IMR-90 (cell line): ENCODE measurements at regions not wholly inside any gene's neighbourhood (a gene's known extent, or its start where the extent isn't known, plus 50 kb on each side); places are given as distances from the start of the nearest gene placed in this dataset.

Source experiments
- ATAC-seq: fragments of 200-7000 bp; cut with Tn5 transposase; 2 replicates; pipeline ENCODE4 v1.9.1; 2020; ENCODE audit warnings: low read depth, mild to moderate bottlenecking, moderate library complexity
- BruUV-seq: library from RNA; stranded (reverse); fragments of 400-500 nt; replicated peaks from 2 replicates; lab custom pipeline; 2021; lab: Mats Ljungman, UMichigan
- CTCF ChIA-PET: fragments of 300-600 bp; formaldehyde crosslinking; extraction: SDS; loops from one replicate; lab custom pipeline; 2021; ENCODE audit warnings: antibody characterized with exemption; lab: Yijun Ruan, JAX
- POLR2A ChIA-PET: fragments of 300-600 bp; sonication (Branson Sonifier 250); formaldehyde crosslinking; loops from one replicate; lab custom pipeline; 2022; ENCODE audit warnings: antibody characterized with exemption; ENCODE audit not compliant: unreplicated experiment; lab: Charles Lee
- DNase-seq: peaks from one replicate; pipeline ENCODE4 v3.0.0; 2013
- H2AFZ ChIP-seq: replicated peaks from 2 replicates; pipeline ENCODE3; 2013; ENCODE audit warnings: low read length, mild to moderate bottlenecking; ENCODE audit not compliant: poor library complexity
- H2AK5ac ChIP-seq: 2 replicates; pipeline ENCODE4 v1.6.1; 2013; ENCODE audit warnings: low read depth, low read length, inconsistent platforms
- H2AK9ac ChIP-seq: replicated peaks from 2 replicates; pipeline ENCODE3; 2013; ENCODE audit warnings: mild to moderate bottlenecking, low read depth, low read length, moderate library complexity; ENCODE audit not compliant: poor library complexity
- H2BK120ac ChIP-seq: 2 replicates; pipeline ENCODE4 v1.6.1; 2013; ENCODE audit warnings: low read depth, low read length, inconsistent platforms
- H2BK15ac ChIP-seq: 3 replicates; pipeline ENCODE4 v1.6.1; 2013; ENCODE audit warnings: low read depth, low read length, inconsistent platforms
- H2BK20ac ChIP-seq: 2 replicates; pipeline ENCODE4 v1.6.1; 2013; ENCODE audit warnings: low read depth, mild to moderate bottlenecking, inconsistent platforms, low read length, moderate library complexity
- H2BK5ac ChIP-seq: 2 replicates; pipeline ENCODE4 v1.6.1; 2013; ENCODE audit warnings: mild to moderate bottlenecking, low read depth, low read length, inconsistent platforms; ENCODE audit not compliant: poor library complexity, severe bottlenecking
- H3K14ac ChIP-seq: replicated peaks from 2 replicates; pipeline ENCODE4 v1.6.1; 2013; ENCODE audit warnings: low read depth, low read length, inconsistent platforms
- H3K18ac ChIP-seq: 2 replicates; pipeline ENCODE4 v1.6.1; 2013; ENCODE audit warnings: low read depth, low read length, control low read depth
- H3K23ac ChIP-seq: 2 replicates; pipeline ENCODE4 v1.6.1; 2013; ENCODE audit warnings: low read depth, low read length, inconsistent platforms
- H3K27ac ChIP-seq: 2 replicates; pipeline ENCODE4 v1.5.1; 2013; ENCODE audit warnings: mild to moderate bottlenecking, control low read depth, low read length; ENCODE audit not compliant: insufficient read depth
- H3K27me3 ChIP-seq: 2 replicates; pipeline ENCODE4 v1.6.1; 2013; ENCODE audit warnings: low read length; ENCODE audit not compliant: control insufficient read depth, insufficient read depth
- H3K36me3 ChIP-seq: 2 replicates; pipeline ENCODE4 v1.6.1; 2013; ENCODE audit warnings: low read length, mixed read lengths; ENCODE audit not compliant: control insufficient read depth, insufficient read depth
- H3K4ac ChIP-seq: 2 replicates; pipeline ENCODE4 v1.6.1; 2013; ENCODE audit warnings: low read depth, low read length, inconsistent platforms
- H3K4me1 ChIP-seq: 2 replicates; pipeline ENCODE4 v1.6.1; 2013; ENCODE audit warnings: low read length, mixed read lengths; ENCODE audit not compliant: control insufficient read depth, insufficient read depth
- H3K4me2 ChIP-seq: 2 replicates; pipeline ENCODE4 v1.6.1; 2013; ENCODE audit warnings: low read depth, mild to moderate bottlenecking, control low read depth, low read length, moderate library complexity
- H3K4me3 ChIP-seq: 2 replicates; pipeline ENCODE4 v1.5.1; 2013; ENCODE audit warnings: low read depth, mild to moderate bottlenecking, control low read depth, low read length, moderate library complexity; ENCODE audit not compliant: insufficient read depth
- H3K56ac ChIP-seq: 2 replicates; pipeline ENCODE4 v1.6.1; 2013; ENCODE audit warnings: low read length, inconsistent platforms; ENCODE audit not compliant: insufficient read depth; ENCODE audit errors: extremely low read depth
- H3K79me1 ChIP-seq, 2 experiments: 2 replicates each; pipeline ENCODE4 v1.6.1; 2013; ENCODE audit warnings: low read length in 2 of 2, inconsistent platforms in 1 of 2, low read depth in 1 of 2
- H3K9ac ChIP-seq: 2 replicates; pipeline ENCODE4 v1.6.1; 2013; ENCODE audit warnings: low read depth, low read length, control low read depth
- H3K9me1 ChIP-seq: 2 replicates; pipeline ENCODE4 v1.6.1; 2013; ENCODE audit warnings: low read length, inconsistent platforms; ENCODE audit not compliant: insufficient read depth
- H3K9me3 ChIP-seq: 2 replicates; pipeline ENCODE4 v1.6.1; 2013; ENCODE audit warnings: low read length; ENCODE audit not compliant: control insufficient read depth, insufficient read depth
- H4K20me1 ChIP-seq: 2 replicates; pipeline ENCODE4 v1.6.1; 2013; ENCODE audit warnings: low read length, inconsistent platforms; ENCODE audit not compliant: insufficient read depth
- H4K5ac ChIP-seq: 2 replicates; pipeline ENCODE4 v1.6.1; 2013; ENCODE audit warnings: mild to moderate bottlenecking, low read depth, low read length, control low read depth
- H4K8ac ChIP-seq, 2 experiments: 2 replicates each; pipeline ENCODE4 v1.6.1; 2013; ENCODE audit warnings: low read depth in 2 of 2, low read length in 2 of 2, control low read depth in 1 of 2, inconsistent platforms in 1 of 2
- H4K91ac ChIP-seq: 2 replicates; pipeline ENCODE4 v1.6.1; 2013; ENCODE audit warnings: low read depth, low read length, inconsistent platforms; ENCODE audit not compliant: insufficient read depth
- BHLHE40 ChIP-seq: fragments of 150-350 bp; IDR thresholded peaks from 2 replicates; pipeline ENCODE4 v1.6.1; 2016; ENCODE audit warnings: mild to moderate bottlenecking, low read depth, low read length
- CEBPB ChIP-seq: IDR thresholded peaks from 2 replicates; pipeline ENCODE4 v1.6.1; 2012; ENCODE audit warnings: low read depth, low read length, improper control_type of control experiment
- CHD1 ChIP-seq: IDR thresholded peaks from 2 replicates; pipeline ENCODE4 v1.6.1; 2012; ENCODE audit warnings: low read depth, low read length, improper control_type of control experiment
- CTCF ChIP-seq: conservative IDR thresholded peaks from 2 replicates; pipeline ENCODE4 v1.5.1; 2012; ENCODE audit warnings: mild to moderate bottlenecking, low read depth, low read length, improper control_type of control experiment
- ELK1 ChIP-seq: fragments of 150-350 bp; IDR thresholded peaks from 2 replicates; pipeline ENCODE4 v1.6.1; 2016; ENCODE audit warnings: low read depth, mild to moderate bottlenecking, low read length, moderate library complexity, borderline replicate concordance
- MAFK ChIP-seq: IDR thresholded peaks from 2 replicates; pipeline ENCODE4 v1.6.1; 2012; ENCODE audit warnings: low read depth, low read length, improper control_type of control experiment
- NFE2L2 ChIP-seq: fragments of 150-350 bp; IDR thresholded peaks from 2 replicates; pipeline ENCODE4 v1.6.1; 2016; ENCODE audit warnings: low read depth, mild to moderate bottlenecking, low read length
- POLR2A ChIP-seq: IDR thresholded peaks from 2 replicates; pipeline ENCODE4 v1.6.1; 2012; ENCODE audit warnings: mild to moderate bottlenecking, low read depth, low read length
- RFX5 ChIP-seq: IDR thresholded peaks from 2 replicates; pipeline ENCODE4 v1.8.0; 2012; ENCODE audit warnings: low read depth, mild to moderate bottlenecking, low read length, moderate library complexity
- SMC3 ChIP-seq: fragments of 150-350 bp; IDR thresholded peaks from 2 replicates; pipeline ENCODE4 v1.6.1; 2016; ENCODE audit warnings: low read depth, mild to moderate bottlenecking, antibody characterized with exemption, low read length, moderate library complexity
- USF2 ChIP-seq: fragments of 150-350 bp; IDR thresholded peaks from 2 replicates; pipeline ENCODE4 v1.6.1; 2017; ENCODE audit warnings: mild to moderate bottlenecking, antibody characterized with exemption, low read length, low read depth
- WGBS, 2 experiments: methylation state at CpG; one replicate each; pipeline versions ENCODE4 v1.1.5 to v1.1.7; 2013; ENCODE audit warnings: missing lambda C conversion rate in 2 of 2; ENCODE audit not compliant: insufficient read length in 1 of 2; ENCODE audit errors: extremely low coverage in 2 of 2; 5-methylcytosine and 5-hydroxymethylcytosine counted together
- dilution Hi-C: fragments of 300-500 bp; cut with HindIII; formaldehyde crosslinking; loops from one replicate; pipeline ENCODE4 v1.14.3; 2018; ENCODE audit warnings: low sequenced_read_pairs; ENCODE audit not compliant: unreplicated experiment
- in situ Hi-C: fragments of 300-500 bp; cut with MboI; formaldehyde crosslinking; loops from 3 replicates; pipeline ENCODE4 v1.14.3; 2019; ENCODE audit warnings: low sequenced_read_pairs, inconsistent platforms, mixed read lengths
- intact Hi-C: fragments of 100-400 bp; cut with micrococcal nuclease; formaldehyde crosslinking; loops from 2 replicates; pipeline ENCODE4 v1.10.0; 2022

- H3K36me3 ChIP-seq = no peaks in the 10 kb centered on the region
- H2BK20ac ChIP-seq = no peak overlapping the region
- H3K27me3 ChIP-seq = no peaks in the 10 kb centered on the region
- no peak overlapping the region for H2BK15ac ChIP-seq
- no peak overlapping the region for H3K56ac ChIP-seq
- no peaks in the 10 kb centered on the region for H3K9me3 ChIP-seq
- no peak overlapping the region for H3K4ac ChIP-seq
- no peak overlapping the region for H3K9ac ChIP-seq
- H3K4me1 ChIP-seq = no peaks in the 10 kb centered on the region
- no peak overlapping the region for H2AK5ac ChIP-seq
- H4K91ac ChIP-seq = no peak overlapping the region
- no TSS peak for BruUV-seq
- no peak overlapping the region for H2AK9ac ChIP-seq
- H4K8ac ChIP-seq = no peak overlapping the region
- H4K5ac ChIP-seq = no peak overlapping the region
- intact Hi-C loops (no loop called here), in situ Hi-C loops (no loop called here), dilution Hi-C loops (no loop called here)
- POLR2A ChIA-PET = no interaction called here
- no peak overlapping the region for H3K27ac ChIP-seq
- no peak for DNase-seq
- no peak overlapping the region for H2AFZ ChIP-seq
- no peak overlapping the region for H3K4me2 ChIP-seq
- TF ChIP-seq NFE2L2 (no peak), CTCF (no peak), SMC3 (no peak), USF2 (no peak), CHD1 (no peak), RFX5 (no peak), BHLHE40 (no peak), POLR2A (no peak), CEBPB (no peak), MAFK (no peak), ELK1 (no peak)
- no CpG with 5 or more reads among the region's 1 CpG for WGBS, 2 experiments
- ATAC-seq = no peak
- H4K20me1 ChIP-seq = no peaks in the 10 kb centered on the region
- no peak overlapping the region for H2BK120ac ChIP-seq
- H3K23ac ChIP-seq = no peak overlapping the region
- no peaks in the 10 kb centered on the region for H3K79me1 ChIP-seq
- no peaks in the 10 kb centered on the region for H3K9me1 ChIP-seq
- H3K4me3 ChIP-seq = no peak overlapping the region
- CTCF ChIA-PET = no interaction called here
- H3K14ac ChIP-seq = no peak overlapping the region
- H2BK5ac ChIP-seq = no peak overlapping the region
- no peak overlapping the region for H3K18ac ChIP-seq
Measured at GRCh38 chr7:13442226-13442625, 547.2 kb downstream of the ETV1 start.
